Peyer's patch (tissue), 4 donors: ENCODE measurements at regions not wholly inside any gene's neighbourhood (a gene's known extent, or its start where the extent isn't known, plus 50 kb on each side); places are given as distances from the start of the nearest gene placed in this dataset.
A peak's percentile ranks its signal among the peaks of the same experiment; 100 is the strongest.

ENCODE experiments used
- DNase-seq, 3 donors: peaks; one replicate each; pipeline ENCODE4 v3.0.0-alpha.2; 2017 to 2019
- H3K27ac ChIP-seq, 4 donors: fragments of 200-600 bp; sonication (generic); one replicate each; pipeline ENCODE4 v1.5.1; 2016 to 2019
- H3K27me3 ChIP-seq, 2 donors: fragments of 200-600 bp; sonication (generic); one replicate each; pipeline ENCODE4 v1.5.1; 2019
- H3K36me3 ChIP-seq, 3 donors: fragments of 200-600 bp; sonication (generic); one replicate each; pipeline ENCODE4 v1.5.1; 2016 to 2019
- H3K4me1 ChIP-seq, 4 donors: fragments of 200-600 bp; sonication (generic); one replicate each; pipeline ENCODE4 v1.5.1; 2016 to 2019
- H3K4me3 ChIP-seq, 4 donors: fragments of 200-600 bp; sonication (generic); 1 replicate in 3 of 4; 2 replicates in 1 of 4; pipeline ENCODE4 v1.5.1; 2016 to 2019; ENCODE audit warnings: mild to moderate bottlenecking in 1 of 4
- H3K9me3 ChIP-seq, 4 donors: fragments of 200-600 bp; sonication (generic); one replicate each; pipeline ENCODE4 v1.5.1; 2016 to 2019; ENCODE audit warnings: mild to moderate bottlenecking in 1 of 4
- CTCF ChIP-seq, 6 experiments: fragments of 450-650 bp in 4 of 6; fragments of 200-600 bp in 2 of 6; sonication (generic) in 1 of 6; IDR thresholded peaks; one replicate each; pipeline ENCODE4 v1.5.1; 2017 to 2019; ENCODE audit warnings: antibody characterized with exemption in 6 of 6, mild to moderate bottlenecking in 3 of 6, moderate library complexity in 1 of 6
- POLR2A ChIP-seq, 2 donors: fragments of 450-650 bp; IDR thresholded peaks; one replicate each; pipeline ENCODE4 v1.5.1; 2017; ENCODE audit warnings: antibody characterized with exemption in 2 of 2, mild to moderate bottlenecking in 2 of 2, moderate library complexity in 2 of 2

GRCh38 chr7:118352867-118353453 is 128.5 kb downstream of the ANKRD7 start:
- Histone ChIP-seq H3K9me3 (no peaks in the 10 kb centered on the region), H3K27me3 (no peaks in the 10 kb centered on the region), H3K27ac (no peak overlapping the region), H3K4me1 (no peaks in the 10 kb centered on the region), H3K36me3 (no peaks in the 10 kb centered on the region), H3K4me3 (no peak overlapping the region)
- no peak for DNase-seq
- TF ChIP-seq POLR2A (IDR thresholded peaks at IDR 0.05) (no peak), CTCF (IDR thresholded peaks at IDR 0.05) (peak in 3 of 6 experiments; percentile 35 to 51 (median 39))

GRCh38 chr7:118366363-118366762 is 141.9 kb downstream of the ANKRD7 start:
- DNase-seq = no peak
- Histone ChIP-seq H3K9me3 (no peaks in the 10 kb centered on the region), H3K27me3 (no peaks in the 10 kb centered on the region), H3K27ac (no peak overlapping the region), H3K4me3 (no peak overlapping the region), H3K4me1 (no peaks in the 10 kb centered on the region), H3K36me3 (no peaks in the 10 kb centered on the region)
- TF ChIP-seq POLR2A (IDR thresholded peaks at IDR 0.05) = no peak
- no peak for TF ChIP-seq CTCF (IDR thresholded peaks at IDR 0.05)

DNA sequence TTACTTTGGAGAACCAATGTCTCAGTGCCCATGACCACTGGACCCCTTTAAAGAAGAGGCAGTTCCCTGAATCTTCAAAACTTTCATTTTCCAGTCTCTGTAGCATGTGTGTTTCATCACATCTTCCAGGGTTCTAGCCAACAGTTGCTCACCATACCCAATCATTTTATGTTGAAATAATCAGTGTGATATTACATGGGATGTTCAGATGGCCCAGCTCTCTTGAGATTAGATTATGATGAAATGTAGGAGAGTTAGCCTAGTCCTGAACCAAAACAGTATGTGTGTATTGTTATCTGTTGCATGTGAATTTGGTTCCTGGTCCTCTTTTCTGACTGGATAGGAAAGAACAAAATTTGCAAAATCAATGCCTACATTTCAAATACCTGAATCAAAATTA is 144.5 kb downstream of the ANKRD7 start:
- no peaks in the 10 kb centered on the region for H3K27me3 ChIP-seq

DNA sequence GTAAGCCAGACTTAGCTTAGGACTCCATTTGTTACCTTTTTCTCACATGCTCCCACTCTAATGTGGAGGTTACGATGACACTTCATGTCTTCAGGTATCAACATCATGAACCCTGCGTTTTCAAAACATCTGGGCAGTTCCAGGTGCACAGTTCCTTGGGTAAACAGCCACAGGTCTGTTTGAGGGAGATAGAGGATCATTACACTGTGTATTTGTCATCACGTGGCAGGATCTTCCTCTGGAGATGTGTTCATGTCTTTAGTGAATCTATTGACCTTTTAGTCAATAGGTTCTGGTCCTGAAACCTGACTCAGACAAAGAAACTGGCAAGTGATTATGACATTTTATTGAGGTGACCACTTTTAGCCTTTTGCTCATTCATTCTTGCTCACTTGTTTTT is 145.5 kb downstream of the ANKRD7 start:
- no peak overlapping the region for H3K27ac ChIP-seq
- TF ChIP-seq CTCF (IDR thresholded peaks at IDR 0.05) (no peak), POLR2A (IDR thresholded peaks at IDR 0.05) (no peak)
- no peaks in the 10 kb centered on the region for H3K4me1 ChIP-seq
- H3K27me3 ChIP-seq = no peaks in the 10 kb centered on the region
- H3K36me3 ChIP-seq = no peaks in the 10 kb centered on the region
- no peak overlapping the region for H3K4me3 ChIP-seq
- no peaks in the 10 kb centered on the region for H3K9me3 ChIP-seq
- no peak for DNase-seq

More for the DNA sequence above, 144.5 kb downstream of the ANKRD7 start:
- H3K9me3 ChIP-seq = no peaks in the 10 kb centered on the region
- no peak overlapping the region for H3K27ac ChIP-seq
- no peaks in the 10 kb centered on the region for H3K4me1 ChIP-seq
- no peaks in the 10 kb centered on the region for H3K36me3 ChIP-seq
- no peak for DNase-seq
- no peak for TF ChIP-seq CTCF (IDR thresholded peaks at IDR 0.05)
- TF ChIP-seq POLR2A (IDR thresholded peaks at IDR 0.05) = no peak
- H3K4me3 ChIP-seq = no peak overlapping the region

GRCh38 chr7:118372530-118372929 is 148.0 kb downstream of the ANKRD7 start:
- Histone ChIP-seq H3K36me3 (no peaks in the 10 kb centered on the region), H3K4me3 (no peak overlapping the region), H3K27me3 (no peaks in the 10 kb centered on the region), H3K27ac (no peak overlapping the region), H3K9me3 (no peaks in the 10 kb centered on the region), H3K4me1 (no peaks in the 10 kb centered on the region)
- TF ChIP-seq POLR2A (IDR thresholded peaks at IDR 0.05) (no peak), CTCF (IDR thresholded peaks at IDR 0.05) (no peak)
- DNase-seq = no peak

- Histone ChIP-seq H3K4me1 (no peaks in the 10 kb centered on the region), H3K27ac (no peak overlapping the region), H3K4me3 (no peak overlapping the region), H3K36me3 (no peaks in the 10 kb centered on the region), H3K27me3 (no peaks in the 10 kb centered on the region), H3K9me3 (no peaks in the 10 kb centered on the region)
- TF ChIP-seq CTCF (IDR thresholded peaks at IDR 0.05) = no peak
- no peak for TF ChIP-seq POLR2A (IDR thresholded peaks at IDR 0.05)
- DNase-seq = no peak
Measured at GRCh38 chr7:118389629-118390028, 165.1 kb downstream of the ANKRD7 start.
